Adrenal gland (tissue), 9 donors: ENCODE measurements at regions not wholly inside any gene's neighbourhood (a gene's known extent, or its start where the extent isn't known, plus 50 kb on each side); places are given as distances from the start of the nearest gene placed in this dataset.

Source experiments
- DNase-seq, 7 donors: peaks; one replicate each; pipeline ENCODE4 v3.0.0-alpha.2; 2019 to 2020
- H3K27ac ChIP-seq, 5 donors: fragments of 200-600 bp; sonication (generic) in 4 of 5; 1 replicate in 3 of 5; 2 replicates in 2 of 5; pipeline versions ENCODE4 v1.5.1 to v1.8.0; 2016 to 2020; ENCODE audit warnings: mild to moderate bottlenecking in 1 of 5
- H3K27me3 ChIP-seq: fragments of 200-600 bp; 2 replicates; pipeline ENCODE4 v1.8.0; 2021
- H3K36me3 ChIP-seq, 2 donors: fragments of 200-600 bp; replicated peaks in 1 of 2; 1 replicate in 1 of 2; 2 replicates in 1 of 2; pipeline versions ENCODE4 v1.5.1 to v1.8.0; 2018 to 2022
- H3K4me1 ChIP-seq, 2 donors: fragments of 200-600 bp; replicated peaks in 1 of 2; 1 replicate in 1 of 2; 2 replicates in 1 of 2; pipeline versions ENCODE4 v1.5.1 to v1.8.0; 2018 to 2021
- H3K4me3 ChIP-seq, 4 donors: fragments of 200-600 bp; sonication (generic) in 3 of 4; one replicate each; pipeline ENCODE4 v1.5.1; 2016 to 2018
- H3K9me3 ChIP-seq, 3 donors: fragments of 200-600 bp; sonication (generic) in 1 of 3; replicated peaks in 1 of 3; 1 replicate in 2 of 3; 2 replicates in 1 of 3; pipeline versions ENCODE4 v1.5.1 to v1.8.0; 2016 to 2021
- CTCF ChIP-seq, 6 experiments: fragments of 450-650 bp in 4 of 6; fragments of 200-600 bp in 2 of 6; sonication (generic) in 1 of 6; IDR thresholded peaks; 1 replicate in 5 of 6; 2 replicates in 1 of 6; pipeline versions ENCODE4 v1.5.1 to v1.8.0; 2016 to 2021; ENCODE audit warnings: antibody characterized with exemption in 6 of 6, mild to moderate bottlenecking in 2 of 6, moderate library complexity in 1 of 6
- POLR2A ChIP-seq, 2 donors: fragments of 450-650 bp; IDR thresholded peaks; one replicate each; pipeline ENCODE4 v1.6.1; 2017; ENCODE audit warnings: antibody characterized with exemption in 2 of 2, mild to moderate bottlenecking in 2 of 2, moderate library complexity in 1 of 2
- WGBS, 4 donors: extraction: QIAGEN DNeasy Blood & Tissue Kit in 2 of 4; methylation state at CpG; one replicate each; pipeline versions ENCODE4 v1.1.5 to v1.1.7; 2013 to 2017; 5-methylcytosine and 5-hydroxymethylcytosine counted together
- intact Hi-C, 2 donors: fragments of 100-400 bp; cut with DNase I; formaldehyde crosslinking; loops; one replicate each; pipeline versions ENCODE4 v1.14.1 to v1.15.0; 2022 to 2023
- donor health status: healthy with polysubstance abuse.
- donor health status: Bipolar disorder and iron deficiency.
- donor health status: DM: yes; HTN: yes; CAD: no.
- donor health status: DM: no; HTN: no; CAD: no.
- donor health status: DM: no; HTN: no; CAD: no.

DNA sequence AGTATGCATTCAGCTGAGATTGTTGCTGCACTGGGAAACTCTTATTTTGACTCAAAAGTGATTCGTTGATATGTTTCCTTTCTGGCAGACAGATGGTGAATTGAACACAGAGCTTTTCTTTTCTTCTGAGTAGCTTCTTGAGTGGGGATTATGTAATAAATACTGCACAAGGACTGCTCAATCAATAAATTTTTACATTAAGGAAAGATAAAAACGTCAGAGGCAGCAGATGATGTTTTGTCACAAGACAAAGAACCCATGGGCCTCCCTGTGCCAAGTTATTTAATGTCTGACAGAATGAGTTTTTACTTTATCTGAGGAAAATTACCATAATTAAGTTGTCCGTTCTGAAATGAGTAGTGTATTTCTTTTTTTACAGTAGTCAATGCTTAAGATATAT, 460.3 kb downstream of the UTRN start:
- no peak for TF ChIP-seq CTCF (IDR thresholded peaks at IDR 0.05)
- no peak for TF ChIP-seq POLR2A (IDR thresholded peaks at IDR 0.05)
- Histone ChIP-seq H3K4me3 (no peak overlapping the region), H3K36me3 (no peaks in the 10 kb centered on the region), H3K27ac (no peak overlapping the region), H3K9me3 (no peaks in the 10 kb centered on the region), H3K4me1 (no peaks in the 10 kb centered on the region), H3K27me3 (no peaks in the 10 kb centered on the region)
- DNase-seq: no peak
- WGBS, 4 donors: 50 to 59% (median 58%) methylated on average over 3 of the region's 3 CpGs
- intact Hi-C loops: no loop called here

GRCh38 chr6:144746902-144747469, 461.9 kb downstream of the UTRN start:
- TF ChIP-seq CTCF (IDR thresholded peaks at IDR 0.05): no peak
- TF ChIP-seq POLR2A (IDR thresholded peaks at IDR 0.05): no peak
- intact Hi-C loops: no loop called here
- WGBS, 4 donors: 93 to 100% (median 97%) methylated on average over 1 of the region's 1 CpG
- no peak for DNase-seq
- no peak overlapping the region for H3K4me3 ChIP-seq
- H3K4me1 ChIP-seq: no peaks in the 10 kb centered on the region
- no peaks in the 10 kb centered on the region for H3K9me3 ChIP-seq
- H3K36me3 ChIP-seq: no peaks in the 10 kb centered on the region
- no peaks in the 10 kb centered on the region for H3K27me3 ChIP-seq
- no peak overlapping the region for H3K27ac ChIP-seq

GRCh38 chr6:144749263-144749662, 464.1 kb downstream of the UTRN start:
- H3K27me3 ChIP-seq: no peaks in the 10 kb centered on the region
- H3K4me1 ChIP-seq: peaks cover 0 to 8% of the 10 kb centered on the region in 2 donors
- H3K9me3 ChIP-seq: no peaks in the 10 kb centered on the region
- H3K27ac ChIP-seq: no peak overlapping the region
- 79 to 84% (median 80%) methylated on average over 3 of the region's 3 CpGs for WGBS, 4 donors
- DNase-seq: no peak
- H3K4me3 ChIP-seq: no peak overlapping the region
- no peaks in the 10 kb centered on the region for H3K36me3 ChIP-seq
- TF ChIP-seq POLR2A (IDR thresholded peaks at IDR 0.05) (no peak), CTCF (IDR thresholded peaks at IDR 0.05) (no peak)
- intact Hi-C loops: no loop called here

DNA sequence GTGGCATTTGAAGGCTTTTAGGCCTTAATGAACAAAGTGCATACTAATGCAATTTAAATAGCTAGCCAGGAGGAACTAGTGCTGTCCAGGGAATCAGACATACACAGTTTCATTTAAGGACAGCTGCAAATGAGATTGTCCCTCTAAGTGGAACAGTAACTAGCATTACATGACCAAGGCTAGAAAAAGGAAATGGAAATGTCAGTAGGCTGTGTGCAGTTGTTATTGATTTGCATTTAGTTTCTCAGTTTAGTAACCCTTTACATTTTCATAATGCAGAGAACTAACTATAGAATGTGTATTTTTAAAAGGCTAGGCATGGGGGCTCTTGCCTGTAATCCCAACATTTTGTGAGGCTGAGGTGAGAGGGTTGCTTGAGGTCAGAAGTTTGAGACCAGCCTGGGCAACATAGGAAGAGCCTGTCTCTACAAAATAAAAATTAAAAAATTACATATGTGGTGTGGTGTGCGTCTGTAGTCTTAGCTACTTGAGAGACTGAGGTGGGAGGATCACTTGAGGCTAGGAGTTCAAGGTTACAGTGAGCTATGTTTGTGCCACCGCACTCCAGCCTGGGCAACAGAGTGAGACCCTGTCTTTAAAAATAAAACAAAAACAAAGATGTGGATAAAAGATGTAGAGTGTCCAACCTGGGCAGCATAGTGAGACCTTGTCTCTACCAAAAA, 468.0 kb downstream of the UTRN start:
- H3K4me1 ChIP-seq: peaks cover 0 to 16% of the 10 kb centered on the region in 2 donors
- no peaks in the 10 kb centered on the region for H3K27me3 ChIP-seq
- H3K27ac ChIP-seq: no peak overlapping the region
- TF ChIP-seq CTCF (IDR thresholded peaks at IDR 0.05) (no peak), POLR2A (IDR thresholded peaks at IDR 0.05) (no peak)
- H3K9me3 ChIP-seq: no peaks in the 10 kb centered on the region
- H3K36me3 ChIP-seq: no peaks in the 10 kb centered on the region
- 93 to 97% (median 96%) methylated on average over 2 of the region's 2 CpGs for WGBS, 4 donors
- no peak overlapping the region for H3K4me3 ChIP-seq
- intact Hi-C loops: no loop called here
- no peak for DNase-seq
